WTC11 (cell line): ENCODE measurements at regions not wholly inside any gene's neighbourhood (a gene's known extent, or its start where the extent isn't known, plus 50 kb on each side); places are given as distances from the start of the nearest gene placed in this dataset.

ENCODE experiments used
- CREM ChIP-seq: sonication (generic); formaldehyde crosslinking; IDR thresholded peaks from 2 replicates; pipeline ENCODE4 v1.8.1; 2022; ENCODE audit warnings: mild to moderate bottlenecking, missing genetic modification reagents, moderate library complexity
- ETV6 ChIP-seq: sonication (generic); formaldehyde crosslinking; IDR thresholded peaks from 2 replicates; pipeline ENCODE4 v1.8.1; 2022; ENCODE audit warnings: mild to moderate bottlenecking, missing genetic modification reagents
- TF ChIP-seq, protein P1 (sequence below): sonication (generic); formaldehyde crosslinking; IDR thresholded peaks from 2 replicates; pipeline ENCODE4 v1.8.1; 2023; ENCODE audit warnings: mild to moderate bottlenecking, missing genetic modification reagents
- TF ChIP-seq, protein P2 (sequence below): fragments of 200-600 bp; IDR thresholded peaks from 2 replicates; pipeline ENCODE4 v1.8.0; 2022; ENCODE audit warnings: antibody characterized with exemption

DNA sequence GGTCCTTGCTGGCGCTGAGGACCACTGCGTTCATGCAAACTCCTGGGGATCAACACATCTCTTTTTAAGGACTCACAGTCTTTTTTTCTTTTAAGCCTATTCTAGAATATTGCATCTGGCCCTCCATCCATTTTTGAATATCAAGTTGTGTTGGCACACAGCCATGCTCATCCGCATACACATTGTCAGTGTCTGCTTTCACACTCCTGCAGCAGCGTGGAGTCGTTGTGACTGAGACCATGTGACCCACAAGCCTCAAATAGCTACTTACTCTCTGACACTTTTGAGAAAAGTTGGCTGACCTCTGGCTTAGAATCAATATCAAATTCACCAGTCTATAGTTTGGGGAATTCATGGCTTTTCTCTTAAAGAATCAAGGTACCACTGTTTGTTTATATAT lies 191.8 kb upstream of the S100G start:
- TF ChIP-seq CREM (CRISPR knock-in tag) (no peak), ETV6 (CRISPR knock-in tag) (no peak)
- TF ChIP-seq, protein P1, sequence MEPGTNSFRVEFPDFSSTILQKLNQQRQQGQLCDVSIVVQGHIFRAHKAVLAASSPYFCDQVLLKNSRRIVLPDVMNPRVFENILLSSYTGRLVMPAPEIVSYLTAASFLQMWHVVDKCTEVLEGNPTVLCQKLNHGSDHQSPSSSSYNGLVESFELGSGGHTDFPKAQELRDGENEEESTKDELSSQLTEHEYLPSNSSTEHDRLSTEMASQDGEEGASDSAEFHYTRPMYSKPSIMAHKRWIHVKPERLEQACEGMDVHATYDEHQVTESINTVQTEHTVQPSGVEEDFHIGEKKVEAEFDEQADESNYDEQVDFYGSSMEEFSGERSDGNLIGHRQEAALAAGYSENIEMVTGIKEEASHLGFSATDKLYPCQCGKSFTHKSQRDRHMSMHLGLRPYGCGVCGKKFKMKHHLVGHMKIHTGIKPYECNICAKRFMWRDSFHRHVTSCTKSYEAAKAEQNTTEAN (CRISPR knock-in tag) = no peak
- TF ChIP-seq, protein P2, sequence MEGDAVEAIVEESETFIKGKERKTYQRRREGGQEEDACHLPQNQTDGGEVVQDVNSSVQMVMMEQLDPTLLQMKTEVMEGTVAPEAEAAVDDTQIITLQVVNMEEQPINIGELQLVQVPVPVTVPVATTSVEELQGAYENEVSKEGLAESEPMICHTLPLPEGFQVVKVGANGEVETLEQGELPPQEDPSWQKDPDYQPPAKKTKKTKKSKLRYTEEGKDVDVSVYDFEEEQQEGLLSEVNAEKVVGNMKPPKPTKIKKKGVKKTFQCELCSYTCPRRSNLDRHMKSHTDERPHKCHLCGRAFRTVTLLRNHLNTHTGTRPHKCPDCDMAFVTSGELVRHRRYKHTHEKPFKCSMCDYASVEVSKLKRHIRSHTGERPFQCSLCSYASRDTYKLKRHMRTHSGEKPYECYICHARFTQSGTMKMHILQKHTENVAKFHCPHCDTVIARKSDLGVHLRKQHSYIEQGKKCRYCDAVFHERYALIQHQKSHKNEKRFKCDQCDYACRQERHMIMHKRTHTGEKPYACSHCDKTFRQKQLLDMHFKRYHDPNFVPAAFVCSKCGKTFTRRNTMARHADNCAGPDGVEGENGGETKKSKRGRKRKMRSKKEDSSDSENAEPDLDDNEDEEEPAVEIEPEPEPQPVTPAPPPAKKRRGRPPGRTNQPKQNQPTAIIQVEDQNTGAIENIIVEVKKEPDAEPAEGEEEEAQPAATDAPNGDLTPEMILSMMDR = no peak
